ENCODE measurements at regions not wholly inside any gene's neighbourhood (a gene's known extent, or its start where the extent isn't known, plus 50 kb on each side); places are given as distances from the start of the nearest gene placed in this dataset.

DNA sequence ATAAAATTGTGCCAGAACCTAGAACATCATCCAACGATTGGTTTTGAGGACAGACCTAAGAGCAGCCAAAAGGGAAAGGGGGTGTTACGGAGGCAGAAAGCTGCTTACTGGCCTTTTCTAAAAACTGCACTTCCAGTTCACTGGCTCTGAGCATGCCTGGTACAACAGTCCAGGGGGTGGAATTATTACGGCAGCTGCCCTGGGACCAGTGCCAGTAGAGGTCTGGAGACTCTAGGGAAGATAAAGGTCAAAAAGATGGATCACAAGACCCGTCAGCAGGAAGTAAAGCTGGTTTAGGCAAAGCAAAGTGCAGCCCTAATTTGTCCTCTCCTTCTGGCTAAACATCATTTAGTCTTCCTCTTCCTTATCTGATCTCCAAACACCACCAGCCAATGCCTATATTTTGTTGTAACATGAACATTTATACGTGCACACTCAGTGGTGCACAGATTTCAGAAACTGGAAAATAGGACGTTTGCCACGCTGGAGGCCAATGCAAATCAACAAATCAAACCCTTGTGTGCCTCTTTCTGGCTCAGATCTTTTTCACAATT, 216.4 kb upstream of the DPP6 start:
- no peak for DNase-seq (ENCODE audit: low spot score)

DNA sequence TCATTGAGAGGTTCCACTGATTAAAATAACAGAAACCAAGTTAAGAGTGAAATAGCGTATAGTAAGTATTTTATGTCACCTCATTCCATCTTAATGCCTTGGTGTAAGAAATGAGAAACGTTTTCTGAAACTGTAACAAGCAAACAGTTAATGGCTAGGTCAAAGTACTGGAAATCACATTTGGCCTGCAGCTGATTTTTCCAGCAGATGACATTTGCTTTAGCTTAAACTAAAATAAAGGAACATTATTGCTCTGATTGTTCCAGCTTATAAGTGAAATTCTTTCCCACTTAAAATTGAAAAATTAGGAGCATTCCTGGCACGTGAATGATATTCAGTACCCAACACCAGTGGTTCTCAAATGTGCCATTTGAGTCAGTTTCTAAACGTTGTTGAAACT, 213.6 kb upstream of the DPP6 start:
- no peak for DNase-seq (ENCODE audit: low spot score)

DNA sequence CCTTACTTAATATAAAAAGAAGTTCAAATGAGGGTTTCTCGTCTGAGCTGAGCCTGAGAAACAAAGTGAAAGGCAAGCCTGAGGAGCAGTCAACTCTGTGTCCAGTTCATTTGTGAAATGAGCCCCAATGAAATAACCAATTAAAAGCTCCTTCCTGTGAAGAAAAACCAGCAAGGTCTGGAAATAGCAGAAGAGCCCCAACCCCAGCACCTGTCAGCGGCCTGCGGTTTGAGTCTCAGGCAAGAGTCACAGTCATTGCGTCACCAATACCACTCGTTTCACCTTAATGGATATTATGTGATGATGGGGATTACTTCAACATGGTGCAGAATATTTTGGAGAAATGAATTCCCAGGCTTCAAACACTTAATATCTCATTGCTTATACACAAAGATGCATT, 211.3 kb upstream of the DPP6 start:
- no peak for DNase-seq (ENCODE audit: low spot score)

DNA sequence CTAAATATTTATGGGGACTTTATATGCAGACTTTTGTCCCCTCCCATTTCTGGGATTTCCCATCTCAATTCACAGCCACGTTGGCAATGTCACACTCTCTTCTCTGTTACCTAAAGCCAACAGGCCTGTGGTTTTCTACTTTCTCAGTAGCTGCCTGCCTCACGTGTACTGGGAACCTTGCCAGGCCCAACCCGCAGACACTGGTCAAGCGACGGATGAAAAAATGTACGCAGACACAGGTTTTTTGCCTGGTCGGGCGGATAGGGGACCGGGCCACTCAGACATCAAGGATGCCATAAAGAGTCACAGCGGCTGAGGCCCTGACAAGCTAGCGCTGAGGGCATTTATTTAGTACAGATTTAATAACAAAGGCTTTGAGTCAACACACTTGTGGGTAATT, 204.4 kb upstream of the DPP6 start:
- no peak for DNase-seq (ENCODE audit: low spot score)

- no peak for DNase-seq (ENCODE audit: low spot score)
These were observed 199.9 kb upstream of the DPP6 start for GRCh38 chr7:153852261-153852660.

DNA sequence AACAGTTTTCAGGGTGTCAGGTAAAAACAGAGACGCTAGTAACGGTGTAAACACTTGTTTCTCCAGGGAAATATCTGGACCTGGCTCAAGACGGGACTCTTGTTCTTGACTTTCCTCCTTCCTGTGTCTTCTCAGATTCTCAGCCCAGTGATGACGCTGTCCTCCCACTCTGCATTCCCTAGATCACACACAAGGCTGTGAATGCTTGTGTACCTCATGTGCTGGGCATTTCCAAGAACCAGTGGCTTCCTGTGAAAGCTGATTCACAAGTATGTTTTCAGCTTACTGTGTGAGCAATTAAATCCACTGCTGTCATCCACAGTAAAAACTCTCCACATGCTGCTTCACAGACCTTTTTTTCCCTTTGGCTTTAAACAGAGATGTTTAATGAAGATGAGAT, 193.8 kb upstream of the DPP6 start:
- no peak for DNase-seq (ENCODE audit: low spot score)

DNA sequence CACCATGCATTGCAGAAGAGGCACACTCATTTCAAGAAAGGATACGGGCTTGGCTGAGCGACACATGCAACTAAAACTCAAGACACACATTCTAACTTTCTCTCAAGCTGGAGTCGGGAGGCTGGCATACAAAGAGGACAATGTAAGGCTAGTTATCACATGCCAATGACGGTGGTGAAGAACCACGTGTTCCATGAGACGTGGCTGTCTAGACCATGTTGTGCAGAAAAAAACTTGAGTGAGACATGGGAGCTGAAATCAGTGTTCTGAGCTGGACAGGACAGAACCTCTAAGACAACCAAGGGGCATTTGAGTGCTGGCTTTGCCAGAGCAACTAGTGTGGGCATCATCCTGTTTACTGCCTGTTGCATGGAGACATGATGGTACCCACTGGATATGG, 193.0 kb upstream of the DPP6 start:
- DNase-seq (ENCODE audit: low spot score), result no peak

DNA sequence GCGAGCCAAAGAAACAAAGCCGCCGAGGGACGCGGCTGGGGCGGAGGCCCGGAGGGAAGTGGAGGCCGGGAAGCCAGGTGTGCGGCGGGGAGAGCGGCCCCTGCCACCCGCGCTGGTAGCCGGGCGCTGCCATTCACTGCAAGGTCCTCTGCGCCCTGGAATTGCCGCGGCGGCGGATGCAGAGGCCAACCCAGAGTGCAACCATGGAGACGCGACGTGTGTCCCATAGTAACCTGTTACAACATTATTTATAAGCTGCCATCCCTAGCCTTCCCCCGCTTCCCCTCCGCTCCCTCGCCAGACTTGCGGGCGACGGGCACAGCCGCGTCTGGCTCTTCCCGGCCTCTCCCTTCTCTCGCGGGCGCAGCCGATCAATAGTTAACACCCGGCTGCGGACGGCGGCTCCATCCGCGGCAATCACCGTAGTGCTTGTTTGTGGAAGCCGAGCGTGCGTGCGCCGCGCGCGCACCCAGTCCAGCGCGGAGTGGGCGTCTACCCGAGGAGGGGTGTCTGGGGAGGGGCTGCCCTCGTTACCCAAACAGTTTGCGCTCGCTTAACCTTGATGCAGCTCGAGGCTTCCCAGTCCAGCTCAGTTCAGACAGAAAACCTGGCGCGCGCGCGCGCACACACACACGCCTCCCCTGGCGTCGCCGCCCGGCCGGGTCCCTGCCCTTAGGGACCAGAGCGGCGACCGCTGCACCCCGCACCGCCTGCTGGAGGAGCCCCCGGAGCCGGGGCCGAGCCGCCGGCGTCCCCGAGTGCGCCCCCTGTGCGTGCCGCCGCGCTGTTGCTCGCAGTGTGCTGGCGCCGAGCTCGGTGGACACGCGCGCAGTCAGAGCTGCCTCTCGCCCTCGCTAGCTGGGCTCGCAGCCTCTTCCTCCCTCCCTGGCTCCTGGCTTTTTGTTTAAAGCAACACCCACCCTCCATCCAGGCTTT, 165.4 kb upstream of the DPP6 start:
- no peak for DNase-seq (ENCODE audit: low spot score)

DNA sequence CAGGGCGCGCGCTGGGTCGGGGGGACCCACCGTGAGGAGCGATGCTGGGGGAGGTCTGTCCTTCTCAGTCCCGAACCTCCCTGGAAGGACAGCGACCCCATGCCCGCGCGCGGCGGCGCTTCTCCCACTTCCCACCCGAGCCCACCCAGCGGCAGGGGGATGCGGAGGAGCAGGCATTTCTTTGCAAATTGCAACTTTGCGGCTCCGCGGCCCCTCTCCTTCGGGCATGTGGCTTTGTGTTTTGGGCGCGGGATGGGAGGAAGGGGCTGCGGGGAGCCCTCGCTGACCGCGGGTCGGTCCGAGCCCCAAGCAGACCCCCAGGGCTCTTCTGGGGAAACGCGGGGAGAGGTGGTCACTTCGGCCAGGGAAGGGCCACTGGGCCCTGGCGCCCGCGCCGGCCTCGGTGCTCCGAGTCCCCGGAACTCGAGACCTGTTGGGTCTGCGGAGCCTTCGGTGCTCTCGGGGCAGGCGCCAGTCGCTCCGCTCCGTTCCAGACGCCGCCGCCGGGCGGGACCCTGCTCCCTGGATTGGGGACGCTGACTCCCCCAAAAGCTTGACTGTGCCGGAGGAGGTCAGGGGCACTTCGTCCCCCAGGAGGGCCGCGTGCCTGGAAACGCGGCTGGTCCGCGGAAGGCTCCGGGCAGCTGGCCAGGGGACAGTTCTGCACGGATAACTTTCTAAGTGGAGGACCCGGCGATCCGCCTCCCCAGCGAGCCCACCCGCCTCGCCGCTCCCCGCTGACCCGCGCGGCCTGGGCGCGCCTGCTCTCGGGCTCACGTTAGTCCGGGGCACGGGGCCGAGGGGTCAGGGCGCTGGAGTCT, 164.2 kb upstream of the DPP6 start:
- no peak for DNase-seq (ENCODE audit: low spot score)

DNA sequence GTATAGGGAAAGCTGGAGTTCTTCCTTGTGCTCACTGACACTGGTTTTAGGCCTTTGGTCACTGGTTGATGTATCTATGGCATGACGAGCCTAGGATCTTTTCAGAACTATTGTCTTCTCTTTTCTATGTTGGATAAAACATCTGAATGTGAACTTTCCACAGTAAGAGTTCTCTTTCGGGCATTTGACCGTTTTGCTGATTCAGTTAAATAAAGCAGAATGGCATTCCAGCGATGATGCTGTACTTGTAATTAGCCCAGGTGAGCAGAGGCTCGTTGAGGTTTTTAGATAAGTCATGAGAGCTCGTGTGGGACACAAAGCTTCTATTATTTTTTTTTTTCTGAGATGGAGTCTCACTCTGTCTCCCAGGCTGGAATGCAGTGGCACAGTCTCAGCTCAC, 160.2 kb upstream of the DPP6 start:
- no peak for DNase-seq (ENCODE audit: low spot score)

GRCh38 chr7:153902862-153903261, 149.3 kb upstream of the DPP6 start:
- no peak for DNase-seq (ENCODE audit: low spot score)

GRCh38 chr7:153912211-153912610, 140.0 kb upstream of the DPP6 start:
- no peak for DNase-seq (ENCODE audit: low spot score)

DNA sequence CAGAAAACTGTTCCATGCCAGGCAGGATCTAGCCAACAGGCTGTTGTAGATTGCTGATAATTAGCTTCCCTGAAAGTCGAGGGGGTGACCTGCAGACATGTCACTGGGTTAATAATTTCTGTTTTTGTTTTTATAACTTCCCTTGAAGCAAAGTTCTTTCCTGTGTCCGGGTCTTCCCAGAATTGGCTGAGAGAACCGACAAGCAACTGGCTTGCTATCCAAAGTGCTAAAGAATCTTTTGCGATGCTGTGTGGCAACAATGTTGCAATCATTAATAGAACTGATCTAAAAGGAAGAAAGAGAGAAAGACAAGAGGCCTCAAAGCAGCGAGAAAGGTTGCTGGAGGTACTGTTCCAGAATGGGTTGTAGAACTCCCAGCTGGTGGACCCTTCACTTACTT, 132.1 kb upstream of the DPP6 start:
- no peak for DNase-seq (ENCODE audit: low spot score)

- DNase-seq (ENCODE audit: low spot score), result no peak
These were observed 131.3 kb upstream of the DPP6 start for GRCh38 chr7:153920897-153921296.

GRCh38 chr7:153921408-153921807, 130.8 kb upstream of the DPP6 start:
- no peak for DNase-seq (ENCODE audit: low spot score)

DNA sequence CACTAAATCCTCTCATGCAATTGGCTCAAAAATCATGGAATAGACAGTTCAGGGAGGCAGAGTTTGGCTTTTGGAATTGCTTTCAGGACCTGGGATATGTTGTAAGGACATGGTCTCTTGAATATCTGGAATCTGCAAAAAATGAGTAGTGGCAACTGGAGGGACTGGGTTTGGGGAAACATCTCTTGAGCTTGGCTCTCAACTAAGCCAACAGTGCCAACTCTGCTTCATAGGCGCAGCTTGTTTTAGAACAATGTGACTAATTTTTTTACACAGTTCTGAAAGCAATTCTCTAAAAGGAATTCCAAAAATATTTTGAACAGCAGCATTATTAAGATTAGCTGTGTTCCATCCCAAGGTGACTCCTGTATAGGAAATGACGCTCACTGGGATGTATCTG, 121.5 kb upstream of the DPP6 start:
- no peak for DNase-seq (ENCODE audit: low spot score)

- no peak for DNase-seq (ENCODE audit: low spot score)
These were observed 118.2 kb upstream of the DPP6 start for GRCh38 chr7:153934048-153934447.

DNA sequence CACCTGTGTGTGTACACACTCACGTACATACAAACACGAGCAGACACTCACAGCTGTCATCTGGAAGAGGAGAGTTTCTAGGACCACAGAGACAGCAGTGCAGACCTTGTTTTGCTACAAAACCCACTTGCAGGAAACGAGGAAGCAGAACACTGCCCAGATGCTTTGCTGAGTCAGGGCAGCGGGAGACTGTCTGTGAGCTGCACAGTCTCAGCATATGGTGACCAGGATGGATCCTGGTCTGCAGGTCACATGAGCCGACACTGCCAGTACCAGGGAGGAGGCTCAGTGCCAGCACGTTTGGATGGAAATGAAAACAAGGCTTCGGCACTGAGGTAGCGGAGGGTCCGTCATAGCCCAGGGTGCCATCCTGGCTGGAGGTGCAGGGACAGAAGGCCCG, 117.6 kb upstream of the DPP6 start:
- DNase-seq (ENCODE audit: low spot score), result no peak

DNA sequence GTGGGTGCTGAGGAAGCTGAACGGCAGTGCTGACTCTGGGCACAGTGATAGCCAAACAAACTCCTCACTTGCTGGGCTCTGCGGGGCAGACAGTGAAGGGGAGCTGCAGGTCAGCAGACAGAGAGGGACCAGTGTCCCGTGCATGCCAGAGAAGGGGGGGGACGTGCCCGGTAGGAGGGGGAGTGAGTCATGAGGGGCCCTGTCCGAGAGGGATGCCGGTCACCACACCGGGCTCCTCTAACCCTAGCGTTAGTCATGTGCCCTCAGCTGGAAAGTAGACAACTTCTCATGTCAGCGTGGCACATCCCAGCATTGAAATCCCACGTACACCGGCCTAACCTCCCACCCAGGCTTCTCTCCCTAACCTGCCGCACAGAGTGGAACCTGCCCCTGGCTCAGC, 117.1 kb upstream of the DPP6 start:
- DNase-seq (ENCODE audit: low spot score), result no peak

DNA sequence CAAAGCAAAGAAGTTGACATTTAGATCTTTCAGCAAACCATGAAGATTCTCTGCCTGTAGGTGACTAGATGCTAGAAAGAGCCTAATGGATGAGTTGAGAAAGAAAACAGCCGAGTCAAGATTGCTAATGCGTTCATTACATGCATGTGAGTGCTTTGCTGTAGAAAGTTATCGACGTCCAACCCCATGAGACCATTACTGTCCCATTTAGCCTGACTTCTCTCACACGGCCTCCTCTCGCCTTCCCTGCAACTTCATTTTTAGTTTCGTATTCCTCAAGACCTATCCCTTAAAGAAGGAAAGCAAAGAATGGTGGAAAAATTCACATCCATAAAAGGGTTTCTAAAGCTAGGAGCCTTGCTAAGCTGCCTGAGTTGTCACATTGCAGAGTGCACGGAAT, 113.7 kb upstream of the DPP6 start:
- no peak for DNase-seq (ENCODE audit: low spot score)

DNA sequence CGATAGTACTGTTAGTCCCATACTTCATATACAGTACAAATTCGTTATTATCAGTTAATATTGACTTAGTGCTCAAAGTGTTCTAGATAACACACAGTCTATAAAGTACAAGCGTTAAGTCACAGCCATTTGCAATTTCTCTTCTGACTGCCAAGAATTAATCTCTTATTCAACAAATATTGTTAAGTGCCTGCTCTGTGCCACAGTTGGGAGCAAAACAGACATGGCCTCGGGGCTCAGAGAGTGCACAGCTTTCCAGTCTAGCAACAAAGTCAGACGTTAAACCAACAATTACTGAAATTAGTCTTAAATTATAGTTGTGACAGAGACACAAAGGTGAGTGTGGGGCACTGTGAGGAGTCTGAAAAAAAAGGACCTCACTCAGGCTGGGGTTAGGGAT, 113.0 kb upstream of the DPP6 start:
- no peak for DNase-seq (ENCODE audit: low spot score)

- no peak for DNase-seq (ENCODE audit: low spot score)
These were observed 112.5 kb upstream of the DPP6 start for GRCh38 chr7:153939654-153940053.

GRCh38 chr7:153941061-153941460, 111.1 kb upstream of the DPP6 start:
- DNase-seq (ENCODE audit: low spot score), result no peak
